ENCODE measurements at regions not wholly inside any gene's neighbourhood (a gene's known extent, or its start where the extent isn't known, plus 50 kb on each side); places are given as distances from the start of the nearest gene placed in this dataset.
"Not testable (repeated sequence)": the region's sequence is repeated elsewhere in the genome, so short reads cannot be mapped to it uniquely, and the experiment has no call there.

DNA sequence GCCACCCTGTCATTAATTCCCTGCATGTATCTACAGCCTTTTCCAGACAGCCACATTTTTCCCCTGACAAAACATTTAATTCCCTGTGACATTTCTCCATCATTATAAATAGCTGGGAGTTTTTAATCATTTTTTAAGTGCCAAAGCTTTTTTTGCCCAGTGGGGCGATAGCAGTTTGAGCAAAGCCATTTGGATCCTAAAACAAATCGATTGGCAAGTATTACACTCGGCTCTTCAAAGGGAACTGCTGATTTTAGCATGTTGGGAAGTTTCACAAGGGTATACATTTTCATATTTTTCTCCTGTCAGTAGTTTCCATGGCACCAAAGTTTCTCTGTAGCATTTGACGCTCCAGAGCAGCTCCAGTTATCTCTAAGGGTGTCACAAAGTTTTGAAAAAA is 210.8 kb downstream of the HIPK3 start:
- DNase-seq (ENCODE audit: low read depth, low spot score): no peak

DNA sequence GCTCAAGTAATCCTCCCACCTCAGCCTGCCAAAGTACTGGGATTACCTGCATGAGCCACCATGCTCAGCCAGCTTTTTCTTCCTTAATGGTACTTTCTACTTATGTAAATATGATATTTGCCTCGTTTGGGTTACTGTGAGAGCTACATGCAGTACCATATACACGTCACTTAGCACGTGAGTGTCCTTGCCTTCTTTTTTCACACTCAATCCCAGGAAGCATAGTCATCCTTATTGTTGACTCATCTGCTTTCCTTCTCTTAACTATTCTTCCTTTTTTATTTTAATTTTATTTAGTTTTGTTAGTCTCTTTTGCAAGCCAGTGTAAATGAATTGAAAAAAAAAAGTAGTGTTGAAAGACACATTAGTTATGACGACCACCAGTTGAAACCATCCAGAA is 205.9 kb downstream of the HIPK3 start:
- no peak for DNase-seq (ENCODE audit: low read depth, low spot score)

DNA sequence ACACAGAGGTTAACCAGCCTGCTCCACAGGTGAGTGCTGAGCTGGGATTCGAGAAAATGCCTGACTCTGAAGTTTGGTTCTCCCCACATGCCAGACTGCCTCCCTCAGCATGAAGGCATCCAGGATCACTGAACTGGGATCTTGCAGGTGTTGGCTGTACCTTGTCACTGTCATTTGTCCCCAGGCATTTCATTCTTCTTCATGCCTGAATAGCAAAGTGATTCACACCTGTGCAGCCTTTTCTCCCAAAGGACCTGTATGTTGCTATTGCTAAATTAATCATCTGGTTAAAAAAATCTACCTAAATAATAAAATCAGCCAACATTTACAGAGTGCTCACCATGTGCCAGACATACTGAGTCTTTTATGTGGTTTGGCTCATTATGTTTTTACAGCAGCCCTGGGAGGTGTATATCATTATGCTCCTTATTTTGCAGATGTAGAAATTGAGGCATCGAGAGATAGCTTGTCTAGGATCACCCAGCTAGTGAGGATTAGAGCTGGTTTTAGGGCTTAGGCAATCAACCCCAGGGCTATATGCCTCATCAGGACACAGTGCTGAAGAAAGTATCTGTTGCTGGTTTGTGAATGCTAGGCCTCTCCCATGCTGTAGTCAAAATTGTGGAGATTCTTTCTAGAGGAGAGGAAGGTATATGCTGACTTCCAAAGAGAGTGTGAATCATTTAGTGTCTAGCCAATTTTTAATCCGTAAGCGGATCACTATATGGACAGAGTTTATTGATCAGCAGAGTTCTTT is 204.4 kb downstream of the HIPK3 start:
- DNase-seq (ENCODE audit: low read depth, low spot score): no peak

DNA sequence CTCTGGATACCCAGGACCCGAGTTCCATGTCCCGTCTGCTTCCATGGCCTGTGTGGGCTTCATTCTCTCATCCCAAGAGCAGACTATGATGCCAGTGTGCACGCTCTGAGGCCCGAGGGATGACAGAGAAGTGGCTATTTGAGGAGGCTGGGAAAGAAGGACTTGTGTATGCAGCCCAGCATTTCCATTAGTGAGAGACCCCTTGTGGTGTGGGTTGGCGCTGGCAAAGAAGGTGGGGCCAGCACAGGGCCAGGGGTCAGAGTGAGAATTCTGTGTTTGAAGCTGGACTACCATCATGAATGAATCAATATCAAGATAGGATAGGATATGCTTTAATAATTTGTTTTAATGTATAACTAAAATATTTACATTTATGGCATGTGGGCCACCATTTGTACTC is 200.8 kb downstream of the HIPK3 start:
- no peak for DNase-seq (ENCODE audit: low read depth, low spot score)

DNA sequence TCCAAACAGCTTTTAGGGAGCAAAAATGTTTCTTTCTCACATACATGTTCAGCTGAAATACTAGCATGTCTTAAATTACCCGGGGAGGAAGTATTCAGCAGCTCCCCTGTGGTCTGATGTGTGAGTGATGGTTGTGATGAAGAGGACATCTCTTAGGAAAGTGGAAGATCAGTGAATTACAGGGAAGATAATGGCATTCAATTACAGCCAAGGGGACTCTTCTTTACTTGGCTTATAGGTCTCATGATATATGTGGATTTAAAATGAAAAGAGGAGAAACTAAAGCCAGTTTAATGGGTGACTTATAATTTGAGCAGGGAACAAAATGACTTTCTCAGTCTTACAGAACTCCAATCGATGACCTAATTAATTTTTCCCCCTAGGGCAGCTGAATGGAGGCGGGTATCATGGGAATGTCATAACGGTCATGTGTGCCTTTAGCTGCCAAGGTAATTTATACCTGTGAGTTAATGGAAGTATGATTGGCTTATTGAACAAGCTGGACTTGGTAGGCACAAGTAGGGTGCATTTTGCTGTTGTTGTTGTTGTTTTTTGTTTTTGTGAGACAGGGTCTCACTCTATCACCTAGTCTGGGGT is 198.8 kb downstream of the HIPK3 start:
- DNase-seq (ENCODE audit: low read depth, low spot score): no peak

DNA sequence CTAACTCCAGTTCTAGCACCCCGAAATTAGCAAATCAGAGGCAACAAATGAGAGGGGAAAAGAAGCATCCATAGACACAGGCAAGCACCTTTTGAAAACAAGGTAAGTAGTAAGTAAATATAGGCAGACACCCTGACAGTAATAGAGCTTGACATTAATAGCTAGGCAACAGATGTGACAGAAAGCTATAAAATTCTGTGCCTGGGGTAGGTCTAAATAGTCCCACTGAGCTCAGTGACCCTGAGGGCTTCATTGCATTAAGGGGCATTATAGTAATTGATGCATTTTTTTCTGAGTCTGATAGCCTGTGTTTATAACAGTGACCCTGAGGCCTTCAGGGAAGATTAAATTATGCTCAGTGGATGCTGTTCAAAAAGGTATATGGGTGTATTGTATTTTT is 197.1 kb downstream of the HIPK3 start:
- DNase-seq (ENCODE audit: low read depth, low spot score): no peak

DNA sequence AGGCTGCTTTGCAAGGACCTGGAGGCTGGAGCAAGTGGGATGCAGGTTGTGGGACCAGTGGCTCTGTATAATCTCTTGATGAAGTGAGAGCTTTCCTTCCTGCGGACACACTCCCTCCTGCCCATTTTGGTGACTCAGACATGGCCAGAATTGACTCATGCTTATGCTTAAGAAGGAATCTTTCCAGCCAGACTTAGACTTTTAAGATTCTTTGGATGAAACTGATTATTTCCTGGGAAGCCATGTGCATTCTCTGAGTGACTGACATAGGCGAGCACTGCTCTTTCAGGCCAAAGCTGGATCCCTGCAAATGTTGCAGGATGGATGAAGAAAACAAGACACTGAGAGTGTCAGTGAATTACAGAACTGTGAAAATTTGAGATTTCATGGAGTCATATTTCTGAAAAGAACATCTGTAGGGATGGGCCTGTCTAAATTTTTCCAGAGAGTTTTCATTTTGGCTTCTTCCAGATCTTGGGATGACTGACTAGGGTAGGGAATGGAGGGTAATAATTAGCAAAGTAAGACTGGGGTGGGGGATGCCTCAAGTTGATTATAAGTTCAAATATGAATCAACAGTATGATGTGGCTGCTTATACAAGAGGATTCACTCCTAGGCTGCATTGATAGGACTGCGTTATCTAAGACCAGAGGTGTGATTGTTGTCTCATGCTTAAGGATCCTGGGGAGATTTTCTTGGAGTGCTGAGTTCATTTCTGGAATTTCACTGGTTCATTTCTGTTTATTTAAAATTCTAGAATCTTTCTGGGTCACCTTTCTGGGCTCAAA is 195.8 kb downstream of the HIPK3 start:
- no peak for DNase-seq (ENCODE audit: low read depth, low spot score)

DNA sequence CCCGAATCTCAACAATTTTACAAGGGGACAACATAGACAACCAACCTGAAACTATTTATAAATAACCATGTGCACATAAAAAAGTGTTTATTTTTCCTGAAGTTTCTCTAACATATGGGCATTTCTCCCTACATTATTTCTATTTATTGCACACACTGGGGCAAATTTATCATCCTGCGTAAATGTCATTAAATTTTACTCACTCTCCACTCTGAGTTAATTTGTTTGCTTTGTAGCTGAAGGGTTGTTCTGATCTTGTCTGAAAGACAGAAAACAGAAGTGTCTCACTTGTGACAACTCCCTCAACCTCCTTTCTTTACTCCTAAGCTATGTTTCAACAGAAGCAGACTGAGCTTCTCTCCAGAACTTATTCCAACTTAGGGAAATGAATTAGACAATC is 194.2 kb downstream of the HIPK3 start:
- no peak for DNase-seq (ENCODE audit: low read depth, low spot score)

DNA sequence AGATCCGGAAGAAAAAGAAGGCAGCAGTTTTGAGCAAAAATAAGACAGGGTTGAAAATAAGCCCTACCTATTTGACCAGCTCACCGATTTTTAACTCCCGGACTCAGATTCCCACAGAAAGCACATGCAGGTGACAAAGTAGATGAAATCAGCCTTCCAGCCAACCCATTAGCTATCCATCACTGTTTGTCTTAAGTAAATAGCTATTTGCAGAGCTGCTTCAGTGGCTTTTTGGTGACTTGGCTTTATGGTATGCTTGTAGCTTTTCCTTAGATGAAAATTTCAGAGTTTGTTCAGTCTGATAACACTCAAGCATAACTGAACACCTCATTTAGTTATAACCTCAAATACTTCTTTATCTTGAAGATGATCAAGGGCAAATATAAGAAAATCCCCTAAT is 192.6 kb downstream of the HIPK3 start:
- DNase-seq (ENCODE audit: low read depth, low spot score): no peak

DNA sequence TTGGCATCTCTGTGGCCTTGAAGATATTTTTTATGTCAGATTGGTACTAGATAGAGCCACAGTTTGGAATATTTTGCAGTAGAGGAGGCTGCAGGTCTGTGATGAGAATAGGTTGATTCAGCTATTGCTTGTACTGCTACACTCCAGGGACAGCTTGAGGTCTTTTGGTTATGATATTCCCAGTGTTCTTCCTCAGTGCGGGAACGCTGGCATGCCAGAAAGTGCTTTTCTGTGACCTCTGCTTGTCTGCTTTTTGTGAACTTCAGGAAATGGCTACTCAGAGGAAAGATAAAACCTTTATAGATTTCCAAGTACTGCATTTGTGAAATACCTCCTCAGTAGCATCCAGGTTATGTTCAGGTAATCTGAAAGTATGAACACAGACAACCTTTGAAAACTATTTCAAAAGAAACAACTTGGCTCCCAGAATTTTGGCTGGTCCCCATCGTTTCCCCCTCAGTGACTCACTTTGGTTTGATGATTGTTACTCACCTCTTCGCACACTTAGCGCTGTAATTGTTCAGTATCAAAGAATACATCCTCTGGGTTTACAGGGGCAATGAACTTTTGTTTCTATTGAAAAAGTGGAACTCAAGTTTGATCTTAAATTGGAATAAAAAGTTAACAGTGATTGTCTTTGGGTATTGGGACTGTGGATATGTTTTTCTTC is 191.4 kb downstream of the HIPK3 start:
- no peak for DNase-seq (ENCODE audit: low read depth, low spot score)

DNA sequence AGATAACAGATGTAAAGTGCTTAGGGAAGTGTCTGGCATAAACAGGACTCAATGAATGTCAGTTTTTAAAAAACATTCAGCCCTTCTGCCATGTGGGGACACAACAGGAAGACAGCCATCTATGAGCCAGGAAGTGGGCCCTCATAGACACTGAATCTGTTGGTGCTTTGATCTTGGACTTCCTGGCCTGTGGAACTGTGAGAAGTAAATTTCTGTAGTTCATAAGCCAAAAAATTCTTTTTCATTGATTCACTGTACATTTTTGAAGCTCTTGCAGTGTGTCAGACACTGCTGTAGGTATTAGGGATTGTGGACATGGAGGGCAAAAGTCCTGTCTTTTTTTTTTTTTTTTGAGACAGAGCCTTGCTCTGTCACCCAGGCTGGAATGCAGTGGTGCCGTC is 188.6 kb downstream of the HIPK3 start:
- no peak for DNase-seq (ENCODE audit: low read depth, low spot score)

DNA sequence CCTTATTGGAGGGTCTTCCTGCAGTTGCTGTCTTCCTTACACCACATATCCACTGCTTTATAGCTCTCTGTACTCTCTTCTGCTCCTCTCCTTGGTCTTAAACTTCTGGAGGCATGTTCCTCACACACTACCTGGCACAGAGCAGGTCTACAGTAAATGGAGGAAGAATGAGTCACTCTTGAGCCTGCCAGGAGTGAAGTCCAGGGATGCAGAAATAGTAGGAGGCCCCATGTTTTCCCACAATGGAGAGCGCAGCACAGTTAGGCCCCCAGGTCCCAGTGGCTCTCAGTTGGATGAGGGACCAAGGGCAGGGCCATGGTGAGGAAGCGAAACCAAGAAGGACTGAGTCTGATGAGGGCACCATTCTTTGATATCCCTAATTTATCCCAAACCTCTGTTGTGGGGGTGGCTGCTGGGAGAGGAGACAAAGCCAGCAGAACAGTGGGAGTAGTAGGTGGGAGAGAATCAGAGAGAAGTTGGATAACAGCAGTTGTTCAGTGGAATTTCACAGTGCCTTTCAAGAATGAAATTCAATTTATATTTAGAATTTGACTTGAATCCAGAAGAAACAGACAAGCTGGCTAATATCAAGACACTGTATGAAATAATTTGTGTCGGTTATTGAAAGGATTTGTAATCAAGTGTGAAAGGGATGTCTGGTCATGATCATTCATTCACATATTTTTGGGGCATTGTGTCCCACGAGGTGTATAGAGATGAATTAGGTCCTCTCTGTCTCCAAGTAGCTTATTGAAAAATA is 187.8 kb downstream of the HIPK3 start:
- DNase-seq (ENCODE audit: low read depth, low spot score): no peak

DNA sequence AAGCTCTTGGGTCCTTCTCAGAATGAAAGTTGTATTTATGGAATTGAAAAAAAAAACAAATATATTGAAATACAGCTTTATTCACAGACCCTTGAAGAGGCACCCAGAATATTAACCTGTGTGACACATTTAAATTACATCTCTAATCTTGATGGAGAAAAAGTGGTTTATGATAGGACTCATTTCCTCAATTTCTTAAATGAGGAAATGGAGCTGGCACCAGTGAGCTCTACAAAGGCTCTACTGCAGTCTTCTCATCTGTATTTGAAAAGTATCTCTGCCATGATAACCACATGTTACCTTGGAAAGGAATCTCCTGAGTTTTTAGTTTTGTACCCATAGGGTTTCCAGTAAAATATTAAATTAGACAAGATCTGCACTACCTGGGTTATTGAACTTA is 186.5 kb downstream of the HIPK3 start:
- no peak for DNase-seq (ENCODE audit: low read depth, low spot score)

DNA sequence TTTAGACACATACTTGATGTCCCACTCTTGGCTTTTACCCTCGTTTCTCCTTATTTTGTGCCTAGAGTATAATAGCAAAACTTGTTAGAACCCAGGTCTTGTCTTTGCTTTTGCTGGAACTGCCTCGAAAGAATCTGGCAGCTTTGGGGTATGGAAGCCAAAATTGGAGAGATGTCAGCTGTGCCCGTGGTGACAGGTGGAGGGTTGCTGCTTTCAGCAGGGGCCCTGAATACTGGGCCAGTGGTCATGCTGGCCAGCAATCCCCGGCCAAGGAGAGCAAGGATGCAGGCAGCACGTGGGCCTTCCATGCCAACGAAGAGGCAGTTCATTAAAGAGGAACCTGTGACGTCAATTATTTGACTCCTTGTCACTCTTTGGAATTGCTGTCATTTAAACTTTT is 181.1 kb downstream of the HIPK3 start:
- DNase-seq (ENCODE audit: low read depth, low spot score): no peak

DNA sequence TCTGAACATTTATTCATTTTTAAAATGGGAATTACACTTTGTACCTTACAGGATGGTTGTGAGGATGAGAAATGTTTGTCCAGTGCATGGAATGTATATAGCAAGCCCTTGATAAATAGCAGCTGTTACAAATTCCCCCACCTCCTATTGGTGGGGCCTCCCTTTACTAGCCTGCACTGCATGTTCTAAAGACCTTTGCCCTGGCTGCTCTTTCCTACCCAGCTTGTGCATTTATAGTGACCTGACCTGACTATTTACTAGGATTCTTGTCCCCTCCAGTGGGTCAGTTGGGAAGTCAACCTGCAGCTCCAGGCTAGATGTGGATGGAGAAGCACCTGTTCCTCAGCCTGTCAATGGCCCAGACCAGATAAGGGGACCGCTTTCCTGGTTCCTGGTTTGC is 180.3 kb downstream of the HIPK3 start:
- no peak for DNase-seq (ENCODE audit: low read depth, low spot score)

DNA sequence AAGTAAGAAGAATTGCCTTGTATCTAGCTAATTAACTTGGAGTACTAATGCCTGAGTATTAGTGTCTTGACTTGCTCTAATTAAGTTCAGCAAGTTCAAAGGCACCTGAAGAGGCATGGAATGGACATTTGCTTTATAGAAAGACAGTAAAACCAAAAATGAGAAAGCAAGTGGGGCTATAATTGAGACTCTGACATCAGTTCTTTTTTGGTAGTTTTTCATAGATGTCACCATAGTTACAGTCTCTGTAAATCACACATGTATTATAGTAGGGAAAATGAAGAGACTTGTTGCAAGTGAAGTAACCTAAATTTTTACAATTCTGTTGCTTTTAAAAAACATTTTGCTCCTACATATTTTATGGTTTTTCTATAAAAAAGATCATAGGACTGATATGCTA is 178.0 kb downstream of the HIPK3 start:
- no peak for DNase-seq (ENCODE audit: low read depth, low spot score)

DNA sequence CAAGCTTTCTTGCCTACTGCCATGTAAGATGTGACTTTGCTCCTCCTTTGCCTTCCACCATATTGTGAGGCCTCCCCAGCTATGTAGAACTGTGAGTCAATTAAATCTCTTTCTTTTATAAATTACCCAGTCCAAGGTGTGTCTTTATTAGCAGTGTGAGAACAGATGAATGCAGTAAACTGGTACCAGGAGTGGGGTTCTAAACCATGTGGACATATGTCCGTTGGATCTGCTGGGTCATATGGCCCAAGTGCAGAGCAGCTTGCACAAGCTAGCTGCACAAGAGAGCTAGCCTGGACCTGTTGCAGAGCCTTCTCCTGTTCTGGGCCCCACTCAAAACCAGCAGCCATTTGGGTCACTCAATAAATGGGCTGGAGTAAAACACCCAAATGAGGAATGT is 177.1 kb downstream of the HIPK3 start:
- DNase-seq (ENCODE audit: low read depth, low spot score): no peak

DNA sequence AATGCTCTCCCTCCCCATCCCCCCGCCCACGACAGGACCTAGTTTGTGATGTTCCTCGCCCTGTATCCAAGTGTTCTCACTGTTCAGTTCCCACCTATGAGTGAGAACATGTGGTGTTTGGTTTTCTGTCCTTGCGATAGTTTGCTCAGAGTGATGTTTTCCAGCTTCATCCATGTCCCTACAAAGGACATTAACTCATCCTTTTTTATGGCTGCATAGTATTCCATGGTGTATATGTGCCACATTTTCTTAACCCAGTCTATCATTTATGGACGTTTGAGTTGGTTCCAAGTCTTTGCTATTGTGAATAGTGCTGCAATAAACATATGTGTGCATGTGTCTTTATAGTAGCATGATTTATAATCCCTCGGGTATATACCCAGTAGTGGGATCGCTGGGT is 171.3 kb downstream of the HIPK3 start:
- DNase-seq (ENCODE audit: low read depth, low spot score): not testable (repeated sequence)

DNA sequence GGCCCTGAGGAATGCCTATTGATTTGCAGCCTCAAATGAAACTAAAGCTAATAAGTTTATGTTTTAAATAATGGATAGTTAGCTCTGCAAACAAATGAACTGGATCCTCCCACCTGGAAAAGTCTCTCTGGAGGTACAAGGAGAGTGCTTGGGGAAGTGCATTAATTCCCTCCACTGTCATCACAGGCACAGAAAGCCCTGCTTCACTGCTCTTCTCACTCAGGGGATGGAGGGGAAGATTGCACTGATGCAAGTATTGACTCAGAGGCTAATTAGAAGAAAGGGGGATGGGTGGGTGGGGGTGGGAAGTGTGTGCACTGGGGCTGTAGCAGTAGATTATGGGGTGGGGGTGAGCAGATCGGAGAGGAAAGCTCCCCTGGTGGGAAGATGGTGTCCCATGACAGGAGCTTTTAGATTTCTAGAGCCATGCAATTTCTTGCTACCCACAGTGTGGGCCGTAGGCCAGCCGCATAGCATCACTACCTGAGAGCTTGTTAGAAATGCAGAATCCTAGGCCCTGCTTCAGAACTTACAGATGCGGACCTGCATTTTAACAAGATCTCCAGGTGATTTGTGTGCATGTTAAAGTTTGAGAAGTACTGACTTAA is 163.9 kb downstream of the HIPK3 start:
- no peak for DNase-seq (ENCODE audit: low read depth, low spot score)

DNA sequence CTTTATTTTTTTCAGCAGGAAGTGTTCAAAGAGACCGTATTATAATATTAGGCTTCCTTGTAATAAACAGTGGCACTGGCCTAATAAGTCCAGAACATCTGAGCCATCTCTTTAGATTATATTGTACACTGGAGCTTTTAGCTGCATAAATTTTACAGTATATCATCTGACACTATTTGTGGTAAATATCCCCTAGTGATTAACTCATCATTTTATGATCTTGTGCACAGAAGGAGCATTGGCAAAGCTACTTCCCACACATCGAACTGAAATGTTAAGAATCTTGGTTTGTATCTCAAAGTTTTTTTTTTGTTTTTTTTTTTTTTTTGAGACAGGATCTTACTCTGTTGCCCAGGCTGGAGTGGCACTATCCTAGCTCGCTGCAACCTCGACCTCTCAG is 162.7 kb downstream of the HIPK3 start:
- no peak for DNase-seq (ENCODE audit: low read depth, low spot score)

DNA sequence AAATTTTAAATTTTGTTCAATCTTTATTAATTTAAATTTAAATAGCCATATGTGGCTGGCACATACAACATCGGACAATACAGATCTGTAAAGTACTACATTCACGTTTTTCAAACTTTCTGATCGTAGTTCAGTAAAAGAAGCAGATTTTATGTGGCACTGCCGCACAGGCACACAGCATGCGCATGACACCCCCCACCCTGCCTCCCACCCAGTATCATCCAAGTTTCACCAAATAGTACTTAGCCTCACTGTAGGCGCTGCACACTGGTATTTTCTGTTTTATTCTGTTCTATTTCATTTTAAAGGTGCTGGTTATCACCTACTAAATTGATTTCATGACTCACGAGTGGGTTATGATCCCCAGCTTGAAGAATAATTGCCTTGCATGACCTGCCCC is 159.9 kb downstream of the HIPK3 start:
- DNase-seq (ENCODE audit: low read depth, low spot score): no peak

All from brain pericyte (primary cell).